ENCODE measurements at regions not wholly inside any gene's neighbourhood (a gene's known extent, or its start where the extent isn't known, plus 50 kb on each side); places are given as distances from the start of the nearest gene placed in this dataset.

GRCh38 chr4:35541888-35542213 is 702.5 kb downstream of the ARAP2 start:
- POLR2A ChIA-PET = no interaction called here
- Histone ChIP-seq H3K27me3 (replicated peaks in 1 of 2; ENCODE audit: control insufficient read depth in 2 of 2, extremely low read depth in 1 of 2, insufficient read depth in 2 of 2, low read length in 1 of 2) (peaks cover 0 to 3% of the 10 kb centered on the region in 2 experiments), H3K4me3 (ENCODE audit: control insufficient read depth in 1 of 2, extremely low read depth in 1 of 2, low read length in 1 of 2) (no peak overlapping the region), H3K36me3 (ENCODE audit: control insufficient read depth in 2 of 2, extremely low read depth in 1 of 2, insufficient read depth in 1 of 2, low read length in 1 of 2) (no peaks in the 10 kb centered on the region), H3K4me1 (ENCODE audit: control insufficient read depth in 1 of 2, extremely low read depth in 1 of 2, insufficient read depth in 2 of 2, low read length in 2 of 2) (no peaks in the 10 kb centered on the region), H3K27ac (ENCODE audit: low read length) (no peak overlapping the region), H3K9me3 (no peaks in the 10 kb centered on the region)
- Mint-ChIP-seq H3K27me3 (no peaks in the 10 kb centered on the region), H3K9me3 (peaks cover 8 to 21% (median 16%) of the 10 kb centered on the region in 3 donors), H3K36me3 (no peaks in the 10 kb centered on the region), H3K27ac (no peak overlapping the region), H3K4me1 (no peaks in the 10 kb centered on the region), H3K4me3 (no peak overlapping the region)
- CTCF ChIA-PET = no interaction called here
- DNase-seq = no peak
- WGBS (ENCODE audit: insufficient coverage) = 96% methylated on average over 4 of the region's 5 CpGs
- ATAC-seq (replicated peaks in 1 of 4) = no peak

DNA sequence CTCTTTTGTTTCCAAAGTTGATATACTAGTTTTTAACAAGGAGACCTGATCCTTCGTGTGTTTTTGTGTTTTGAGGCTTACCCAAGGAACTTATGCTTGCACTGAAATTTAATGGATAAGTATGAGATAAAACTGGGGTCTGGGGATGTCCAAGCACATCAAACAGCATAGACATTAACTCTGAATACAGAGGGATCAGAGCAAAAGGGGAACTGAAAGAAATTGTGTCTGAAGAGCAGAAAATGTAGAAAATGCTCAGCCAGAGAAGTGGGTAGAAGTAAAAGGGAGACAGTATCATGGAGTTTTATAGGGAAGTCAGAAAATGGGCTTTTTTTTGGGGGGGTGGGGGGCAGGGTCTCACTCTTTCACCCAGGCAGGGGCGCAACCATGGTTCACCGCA is 695.4 kb downstream of the ARAP2 start:
- H3K4me3 ChIP-seq (ENCODE audit: control insufficient read depth in 1 of 2, extremely low read depth in 1 of 2, low read length in 1 of 2) = no peak overlapping the region
- no peaks in the 10 kb centered on the region for H3K36me3 ChIP-seq (ENCODE audit: control insufficient read depth in 2 of 2, extremely low read depth in 1 of 2, insufficient read depth in 1 of 2, low read length in 1 of 2)
- no peak overlapping the region for H3K27ac ChIP-seq (ENCODE audit: low read length)
- ChIA-PET POLR2A (no interaction called here), CTCF (no interaction called here)
- no peaks in the 10 kb centered on the region for H3K27me3 Mint-ChIP-seq
- no peak overlapping the region for H3K27ac Mint-ChIP-seq
- H3K4me1 Mint-ChIP-seq = no peaks in the 10 kb centered on the region
- no peaks in the 10 kb centered on the region for H3K36me3 Mint-ChIP-seq
- no CpG with 5 or more reads among the region's 3 CpGs for WGBS (ENCODE audit: insufficient coverage)
- DNase-seq (no peak), ATAC-seq (replicated peaks in 1 of 4) (no peak)
- no peak overlapping the region for H3K4me3 Mint-ChIP-seq
- H3K27me3 ChIP-seq (replicated peaks in 1 of 2; ENCODE audit: control insufficient read depth in 2 of 2, extremely low read depth in 1 of 2, insufficient read depth in 2 of 2, low read length in 1 of 2) = no peaks in the 10 kb centered on the region
- peaks cover 6 to 9% (median 7%) of the 10 kb centered on the region in 3 donors for H3K9me3 Mint-ChIP-seq
- H3K4me1 ChIP-seq (ENCODE audit: control insufficient read depth in 1 of 2, extremely low read depth in 1 of 2, insufficient read depth in 2 of 2, low read length in 2 of 2) = no peaks in the 10 kb centered on the region
- no peaks in the 10 kb centered on the region for H3K9me3 ChIP-seq

DNA sequence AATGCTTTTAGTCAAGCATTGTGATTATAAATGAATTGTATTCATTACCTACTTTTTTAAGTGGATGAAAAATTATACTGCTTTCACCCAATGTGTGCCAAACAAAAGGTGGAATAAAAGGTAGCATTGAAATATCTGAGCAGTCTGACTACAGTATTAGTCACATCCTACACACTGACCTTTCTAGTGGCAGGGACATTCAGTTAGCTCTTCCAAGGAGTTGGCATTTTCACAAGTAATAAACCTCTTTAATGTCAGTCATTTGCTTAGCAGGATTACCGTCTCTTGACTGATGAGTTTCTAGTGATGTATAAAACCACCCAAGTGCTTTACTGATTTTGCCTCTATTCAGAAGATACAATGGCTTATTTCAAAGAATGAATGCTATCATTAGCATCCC is 687.9 kb downstream of the ARAP2 start:
- H3K27ac ChIP-seq (ENCODE audit: low read length) = no peak overlapping the region
- no peak overlapping the region for H3K27ac Mint-ChIP-seq
- H3K36me3 ChIP-seq (ENCODE audit: control insufficient read depth in 2 of 2, extremely low read depth in 1 of 2, insufficient read depth in 1 of 2, low read length in 1 of 2) = no peaks in the 10 kb centered on the region
- no peak overlapping the region for H3K4me3 ChIP-seq (ENCODE audit: control insufficient read depth in 1 of 2, extremely low read depth in 1 of 2, low read length in 1 of 2)
- ATAC-seq (replicated peaks in 1 of 4) (no peak), DNase-seq (no peak)
- H3K4me3 Mint-ChIP-seq = no peak overlapping the region
- no peaks in the 10 kb centered on the region for H3K36me3 Mint-ChIP-seq
- no peaks in the 10 kb centered on the region for H3K27me3 ChIP-seq (replicated peaks in 1 of 2; ENCODE audit: control insufficient read depth in 2 of 2, extremely low read depth in 1 of 2, insufficient read depth in 2 of 2, low read length in 1 of 2)
- no peaks in the 10 kb centered on the region for H3K4me1 ChIP-seq (ENCODE audit: control insufficient read depth in 1 of 2, extremely low read depth in 1 of 2, insufficient read depth in 2 of 2, low read length in 2 of 2)
- POLR2A ChIA-PET = no interaction called here
- WGBS (ENCODE audit: insufficient coverage) = no CpG with 5 or more reads among the region's 1 CpG
- CTCF ChIA-PET = no interaction called here
- H3K4me1 Mint-ChIP-seq = no peaks in the 10 kb centered on the region
- H3K9me3 Mint-ChIP-seq = peaks cover 0 to 2% (median 0%) of the 10 kb centered on the region in 3 donors
- H3K9me3 ChIP-seq = no peaks in the 10 kb centered on the region
- no peaks in the 10 kb centered on the region for H3K27me3 Mint-ChIP-seq

- no peaks in the 10 kb centered on the region for H3K9me3 ChIP-seq
- H3K4me3 Mint-ChIP-seq = no peak overlapping the region
- H3K27me3 Mint-ChIP-seq = no peaks in the 10 kb centered on the region
- H3K4me1 ChIP-seq (ENCODE audit: control insufficient read depth in 1 of 2, extremely low read depth in 1 of 2, insufficient read depth in 2 of 2, low read length in 2 of 2) = no peaks in the 10 kb centered on the region
- CTCF ChIA-PET = no interaction called here
- H3K27ac Mint-ChIP-seq = no peak overlapping the region
- no peaks in the 10 kb centered on the region for H3K4me1 Mint-ChIP-seq
- H3K27ac ChIP-seq (ENCODE audit: low read length) = no peak overlapping the region
- WGBS (ENCODE audit: insufficient coverage) = 82% methylated on average over 18 of the region's 19 CpGs
- no peaks in the 10 kb centered on the region for H3K36me3 ChIP-seq (ENCODE audit: control insufficient read depth in 2 of 2, extremely low read depth in 1 of 2, insufficient read depth in 1 of 2, low read length in 1 of 2)
- H3K27me3 ChIP-seq (replicated peaks in 1 of 2; ENCODE audit: control insufficient read depth in 2 of 2, extremely low read depth in 1 of 2, insufficient read depth in 2 of 2, low read length in 1 of 2) = no peaks in the 10 kb centered on the region
- no peak for DNase-seq
- no peaks in the 10 kb centered on the region for H3K36me3 Mint-ChIP-seq
- no peak overlapping the region for H3K4me3 ChIP-seq (ENCODE audit: control insufficient read depth in 1 of 2, extremely low read depth in 1 of 2, low read length in 1 of 2)
- H3K9me3 Mint-ChIP-seq = peaks cover 0 to 3% (median 2%) of the 10 kb centered on the region in 3 donors
- POLR2A ChIA-PET = no interaction called here
- no peak for ATAC-seq (replicated peaks in 1 of 4)
These were observed 684.6 kb downstream of the ARAP2 start for GRCh38 chr4:35559559-35560365.

- H3K27ac Mint-ChIP-seq = no peak overlapping the region
These were observed 681.5 kb downstream of the ARAP2 start for GRCh38 chr4:35562861-35563260.

DNA sequence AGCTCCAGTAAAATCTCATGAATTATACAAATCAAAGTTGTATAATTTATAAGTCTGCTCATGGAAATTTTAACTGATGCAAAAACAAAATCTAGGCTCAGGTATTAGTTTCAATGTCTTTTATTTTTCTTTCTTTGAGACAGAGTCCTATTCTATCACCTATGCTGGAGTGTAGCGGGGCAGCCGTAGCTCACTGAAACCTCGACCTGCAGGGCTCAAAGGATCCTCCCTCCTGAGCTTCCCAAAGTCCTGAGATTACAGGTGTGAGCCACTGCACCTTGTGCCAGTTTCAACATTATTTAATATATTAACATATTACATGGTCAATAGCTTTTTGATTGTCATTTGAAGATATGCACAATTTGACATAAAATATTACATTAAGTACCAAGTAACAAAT is 678.7 kb downstream of the ARAP2 start:
- H3K36me3 Mint-ChIP-seq = no peaks in the 10 kb centered on the region
- ATAC-seq (replicated peaks in 1 of 4) (no peak), DNase-seq (no peak)
- H3K4me1 ChIP-seq (ENCODE audit: control insufficient read depth in 1 of 2, extremely low read depth in 1 of 2, insufficient read depth in 2 of 2, low read length in 2 of 2) = no peaks in the 10 kb centered on the region
- WGBS (ENCODE audit: insufficient coverage) = no CpG with 5 or more reads among the region's 3 CpGs
- no peak overlapping the region for H3K4me3 Mint-ChIP-seq
- CTCF ChIA-PET = no interaction called here
- H3K36me3 ChIP-seq (ENCODE audit: control insufficient read depth in 2 of 2, extremely low read depth in 1 of 2, insufficient read depth in 1 of 2, low read length in 1 of 2) = no peaks in the 10 kb centered on the region
- no peak overlapping the region for H3K4me3 ChIP-seq (ENCODE audit: control insufficient read depth in 1 of 2, extremely low read depth in 1 of 2, low read length in 1 of 2)
- POLR2A ChIA-PET = no interaction called here
- no peaks in the 10 kb centered on the region for H3K27me3 ChIP-seq (replicated peaks in 1 of 2; ENCODE audit: control insufficient read depth in 2 of 2, extremely low read depth in 1 of 2, insufficient read depth in 2 of 2, low read length in 1 of 2)
- H3K9me3 Mint-ChIP-seq = peaks cover 0 to 3% (median 3%) of the 10 kb centered on the region in 3 donors
- H3K9me3 ChIP-seq = no peaks in the 10 kb centered on the region
- H3K27me3 Mint-ChIP-seq = no peaks in the 10 kb centered on the region
- no peaks in the 10 kb centered on the region for H3K4me1 Mint-ChIP-seq
- no peak overlapping the region for H3K27ac Mint-ChIP-seq
- H3K27ac ChIP-seq (ENCODE audit: low read length) = no peak overlapping the region

More at GRCh38 chr4:35562861-35563260, 681.5 kb downstream of the ARAP2 start:
- ATAC-seq (replicated peaks in 1 of 4) = no peak
- no peaks in the 10 kb centered on the region for H3K27me3 ChIP-seq (replicated peaks in 1 of 2; ENCODE audit: control insufficient read depth in 2 of 2, extremely low read depth in 1 of 2, insufficient read depth in 2 of 2, low read length in 1 of 2)
- no peaks in the 10 kb centered on the region for H3K27me3 Mint-ChIP-seq
- WGBS (ENCODE audit: insufficient coverage) = no CpG with 5 or more reads among the region's 2 CpGs
- ChIA-PET POLR2A (no interaction called here), CTCF (no interaction called here)
- no peaks in the 10 kb centered on the region for H3K4me1 ChIP-seq (ENCODE audit: control insufficient read depth in 1 of 2, extremely low read depth in 1 of 2, insufficient read depth in 2 of 2, low read length in 2 of 2)
- H3K4me1 Mint-ChIP-seq = no peaks in the 10 kb centered on the region
- no peak for DNase-seq
- H3K36me3 Mint-ChIP-seq = no peaks in the 10 kb centered on the region
- H3K4me3 ChIP-seq (ENCODE audit: control insufficient read depth in 1 of 2, extremely low read depth in 1 of 2, low read length in 1 of 2) = no peak overlapping the region
- no peaks in the 10 kb centered on the region for H3K9me3 ChIP-seq
- no peak overlapping the region for H3K27ac ChIP-seq (ENCODE audit: low read length)
- peaks cover 0 to 3% (median 2%) of the 10 kb centered on the region in 3 donors for H3K9me3 Mint-ChIP-seq
- no peak overlapping the region for H3K4me3 Mint-ChIP-seq
- no peaks in the 10 kb centered on the region for H3K36me3 ChIP-seq (ENCODE audit: control insufficient read depth in 2 of 2, extremely low read depth in 1 of 2, insufficient read depth in 1 of 2, low read length in 1 of 2)

DNA sequence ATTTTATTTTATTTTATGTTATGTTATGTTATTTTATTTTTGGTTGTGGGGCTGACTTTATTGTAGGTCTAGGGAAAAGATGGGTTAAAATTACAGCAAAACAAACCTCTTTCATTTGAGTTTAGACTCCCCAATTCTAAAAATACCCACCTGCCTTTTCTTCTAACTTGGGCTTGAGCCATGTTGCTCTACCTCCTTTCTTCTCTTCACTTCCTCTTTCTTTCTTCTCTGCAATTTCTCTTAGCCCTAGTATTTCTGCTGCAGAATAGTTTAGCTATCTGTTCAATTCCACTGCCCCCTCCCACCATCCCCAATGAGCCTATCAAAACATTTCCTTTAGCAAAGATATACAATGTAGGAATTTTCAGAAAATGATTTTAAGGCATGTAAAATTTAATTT is 653.3 kb downstream of the ARAP2 start:
- Mint-ChIP-seq H3K4me3 (no peak overlapping the region), H3K27me3 (no peaks in the 10 kb centered on the region), H3K4me1 (no peaks in the 10 kb centered on the region), H3K9me3 (peaks cover 0 to 10% (median 0%) of the 10 kb centered on the region in 3 donors), H3K36me3 (no peaks in the 10 kb centered on the region), H3K27ac (no peak overlapping the region)
- ChIA-PET POLR2A (no interaction called here), CTCF (no interaction called here)
- DNase-seq (no peak), ATAC-seq (replicated peaks in 1 of 4) (no peak)
- Histone ChIP-seq H3K27me3 (replicated peaks in 1 of 2; ENCODE audit: control insufficient read depth in 2 of 2, extremely low read depth in 1 of 2, insufficient read depth in 2 of 2, low read length in 1 of 2) (no peaks in the 10 kb centered on the region), H3K4me3 (ENCODE audit: control insufficient read depth in 1 of 2, extremely low read depth in 1 of 2, low read length in 1 of 2) (no peak overlapping the region), H3K9me3 (no peaks in the 10 kb centered on the region), H3K36me3 (ENCODE audit: control insufficient read depth in 2 of 2, extremely low read depth in 1 of 2, insufficient read depth in 1 of 2, low read length in 1 of 2) (no peaks in the 10 kb centered on the region), H3K4me1 (ENCODE audit: control insufficient read depth in 1 of 2, extremely low read depth in 1 of 2, insufficient read depth in 2 of 2, low read length in 2 of 2) (no peaks in the 10 kb centered on the region), H3K27ac (ENCODE audit: low read length) (no peak overlapping the region)
